NCI-H1092 (cell line): ENCODE measurements at regions not wholly inside any gene's neighbourhood (a gene's known extent, or its start where the extent isn't known, plus 50 kb on each side); places are given as distances from the start of the nearest gene placed in this dataset.

ENCODE experiments used
- DNase-seq: peaks from one replicate; lab custom pipeline; 2025; lab: John Stamatoyannopoulos, UW

GRCh38 chr14:53807542-53807941 lies 149.1 kb downstream of the BMP4 start:
- DNase-seq: no peak

GRCh38 chr14:53807108-53807507 lies 149.5 kb downstream of the BMP4 start:
- DNase-seq: no peak

- no peak for DNase-seq
Observed at GRCh38 chr14:53796734-53797133, 159.9 kb downstream of the BMP4 start.

- peak; percentile 94 for DNase-seq
Observed at GRCh38 chr14:53793790-53794505, 162.7 kb downstream of the BMP4 start.

GRCh38 chr14:53792909-53793308 lies 163.7 kb downstream of the BMP4 start:
- DNase-seq: no peak

GRCh38 chr14:53790731-53791500 lies 165.7 kb downstream of the BMP4 start:
- no peak for DNase-seq

- DNase-seq: no peak
Observed at GRCh38 chr14:53788566-53788965, 168.1 kb downstream of the BMP4 start.

GRCh38 chr14:53786045-53786444 lies 170.6 kb downstream of the BMP4 start:
- DNase-seq: no peak

GRCh38 chr14:53784688-53785087 lies 171.9 kb downstream of the BMP4 start:
- DNase-seq: no peak

GRCh38 chr14:53783256-53783655 lies 173.4 kb downstream of the BMP4 start:
- DNase-seq: no peak

- no peak for DNase-seq
Observed at GRCh38 chr14:53780051-53780555, 176.5 kb downstream of the BMP4 start.

- no peak for DNase-seq
Observed at GRCh38 chr14:53779301-53779700, 177.3 kb downstream of the BMP4 start.

GRCh38 chr14:53778263-53778662 lies 178.4 kb downstream of the BMP4 start:
- DNase-seq: no peak

- no peak for DNase-seq
Observed at GRCh38 chr14:53772936-53773335, 183.7 kb downstream of the BMP4 start.

- DNase-seq: peak; percentile 97
Observed at GRCh38 chr14:53767566-53767965, 189.1 kb downstream of the BMP4 start.

- no peak for DNase-seq
Observed at GRCh38 chr14:53766601-53767000, 190.0 kb downstream of the BMP4 start.

- no peak for DNase-seq
Observed at GRCh38 chr14:53766106-53766505, 190.5 kb downstream of the BMP4 start.

- DNase-seq: no peak
Observed at GRCh38 chr14:53764846-53765245, 191.8 kb downstream of the BMP4 start.

GRCh38 chr14:53758141-53758540 lies 198.5 kb downstream of the BMP4 start:
- DNase-seq: no peak

- DNase-seq: no peak
Observed at GRCh38 chr14:53757732-53758131, 198.9 kb downstream of the BMP4 start.

GRCh38 chr14:53751650-53752049 lies 205.0 kb downstream of the BMP4 start:
- DNase-seq: no peak

- DNase-seq: no peak
Observed at GRCh38 chr14:53748691-53749090, 207.9 kb downstream of the BMP4 start.

- DNase-seq: no peak
Observed at GRCh38 chr14:53744857-53745256, 211.8 kb downstream of the BMP4 start.
